ENCODE measurements at regions not wholly inside any gene's neighbourhood (a gene's known extent, or its start where the extent isn't known, plus 50 kb on each side); places are given as distances from the start of the nearest gene placed in this dataset.

DNA sequence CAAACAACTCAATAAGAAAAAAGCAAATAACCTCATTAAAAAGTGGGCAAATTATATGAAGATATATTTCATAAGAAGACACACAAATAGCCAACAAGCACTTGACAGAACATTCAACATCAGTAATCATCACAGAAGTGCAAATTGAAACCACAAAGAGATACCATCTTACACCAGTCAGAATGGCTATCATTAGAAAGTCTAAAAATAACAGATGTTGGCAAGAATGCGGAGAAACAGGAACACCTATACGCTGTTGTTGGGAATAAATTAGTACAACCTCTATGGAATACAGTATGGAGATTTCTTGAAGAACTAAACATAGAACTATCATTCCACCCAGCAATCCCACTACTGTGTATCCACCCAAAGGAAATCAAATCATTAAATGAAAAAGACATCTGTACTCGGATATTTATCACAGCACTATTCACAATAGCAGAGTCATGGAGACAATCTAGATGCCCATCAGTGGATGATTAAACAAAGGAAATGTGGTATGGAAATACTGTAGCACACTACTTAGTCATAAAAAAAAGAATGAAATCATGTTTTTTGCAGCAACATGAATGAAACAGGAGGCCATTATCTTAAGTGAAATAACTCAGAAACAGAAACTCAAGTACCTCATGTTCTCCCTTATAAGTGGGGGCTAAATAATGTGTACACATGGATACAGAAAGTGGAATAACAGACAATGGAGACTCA is 106.8 kb upstream of the FST start:
- H3K36me3 ChIP-seq (ENCODE audit: low read depth, low read length): no peaks in the 10 kb centered on the region
- intact Hi-C loops (cut with micrococcal nuclease): no loop called here
- H3K9me2 ChIP-seq (replicated peaks; ENCODE audit: low read length): no peaks in the 10 kb centered on the region
- no peaks in the 10 kb centered on the region for H4K20me1 ChIP-seq (ENCODE audit: low read length)
- peak overlapping the region; percentile 19 for H3K27ac ChIP-seq (ENCODE audit: low read length)
- peaks cover 3% of the 10 kb centered on the region for H3F3A ChIP-seq (ENCODE audit: low read length, unreplicated experiment)
- BruUV-seq (replicated peaks): no TSS peak
- ATAC-seq (no peak), DNase-seq (no peak)
- no peak overlapping the region for H3K9ac ChIP-seq (ENCODE audit: low read length)
- H3K4me1 ChIP-seq (ENCODE audit: insufficient read depth, low read length): peaks cover 18% of the 10 kb centered on the region
- POLR2A ChIA-PET (ENCODE audit: unreplicated experiment): no interaction called here
- H3K4me3 ChIP-seq (ENCODE audit: low read length): no peak overlapping the region
- TF ChIP-seq EZH2phosphoT487 (IDR thresholded peaks at IDR 0.05; ENCODE audit: borderline replicate concordance, low read length): no peak
- TF ChIP-seq, protein P1, sequence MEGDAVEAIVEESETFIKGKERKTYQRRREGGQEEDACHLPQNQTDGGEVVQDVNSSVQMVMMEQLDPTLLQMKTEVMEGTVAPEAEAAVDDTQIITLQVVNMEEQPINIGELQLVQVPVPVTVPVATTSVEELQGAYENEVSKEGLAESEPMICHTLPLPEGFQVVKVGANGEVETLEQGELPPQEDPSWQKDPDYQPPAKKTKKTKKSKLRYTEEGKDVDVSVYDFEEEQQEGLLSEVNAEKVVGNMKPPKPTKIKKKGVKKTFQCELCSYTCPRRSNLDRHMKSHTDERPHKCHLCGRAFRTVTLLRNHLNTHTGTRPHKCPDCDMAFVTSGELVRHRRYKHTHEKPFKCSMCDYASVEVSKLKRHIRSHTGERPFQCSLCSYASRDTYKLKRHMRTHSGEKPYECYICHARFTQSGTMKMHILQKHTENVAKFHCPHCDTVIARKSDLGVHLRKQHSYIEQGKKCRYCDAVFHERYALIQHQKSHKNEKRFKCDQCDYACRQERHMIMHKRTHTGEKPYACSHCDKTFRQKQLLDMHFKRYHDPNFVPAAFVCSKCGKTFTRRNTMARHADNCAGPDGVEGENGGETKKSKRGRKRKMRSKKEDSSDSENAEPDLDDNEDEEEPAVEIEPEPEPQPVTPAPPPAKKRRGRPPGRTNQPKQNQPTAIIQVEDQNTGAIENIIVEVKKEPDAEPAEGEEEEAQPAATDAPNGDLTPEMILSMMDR (conservative IDR thresholded peaks at IDR 0.05; ENCODE audit: low read depth, low read length): no peak
- no peak for TF ChIP-seq EZH2 (IDR thresholded peaks at IDR 0.05; ENCODE audit: low read length, unreplicated experiment)
- no peak overlapping the region for H2AFZ ChIP-seq (ENCODE audit: low read length)
- H3K4me2 ChIP-seq (ENCODE audit: low read length): no peak overlapping the region
- H3K79me2 ChIP-seq (ENCODE audit: low read length): no peaks in the 10 kb centered on the region
- H3K9me3 ChIP-seq (ENCODE audit: low read length): no peaks in the 10 kb centered on the region
- CTCF ChIA-PET: no interaction called here
- no peaks in the 10 kb centered on the region for H3K27me3 ChIP-seq (ENCODE audit: low read length)

DNA sequence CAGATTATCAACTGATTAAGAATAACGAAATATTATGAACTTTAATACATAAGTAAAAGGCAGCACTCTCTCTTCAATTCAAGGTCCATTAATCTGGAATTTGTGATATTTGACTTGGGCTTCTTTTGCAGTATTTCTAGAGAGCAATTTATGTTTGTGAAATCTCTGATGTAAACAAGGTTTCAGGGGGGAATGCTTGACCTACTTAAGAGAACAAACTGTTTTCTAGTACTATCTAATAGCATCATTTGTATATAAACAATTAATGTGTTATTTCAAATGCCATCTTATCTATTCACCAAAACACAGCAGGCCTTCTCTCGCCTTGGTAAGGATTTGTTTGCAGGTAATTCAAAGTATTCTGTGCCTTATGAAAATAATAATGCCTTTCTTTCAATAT is 103.6 kb upstream of the FST start:
- DNase-seq (no peak), ATAC-seq (no peak)
- Histone ChIP-seq H3F3A (ENCODE audit: low read length, unreplicated experiment) (no peaks in the 10 kb centered on the region), H3K27me3 (ENCODE audit: low read length) (no peaks in the 10 kb centered on the region), H3K4me3 (ENCODE audit: low read length) (no peak overlapping the region), H3K4me2 (ENCODE audit: low read length) (no peak overlapping the region), H3K9ac (ENCODE audit: low read length) (no peak overlapping the region), H3K36me3 (ENCODE audit: low read depth, low read length) (no peaks in the 10 kb centered on the region), H3K9me2 (replicated peaks; ENCODE audit: low read length) (no peaks in the 10 kb centered on the region), H3K79me2 (ENCODE audit: low read length) (no peaks in the 10 kb centered on the region), H3K9me3 (ENCODE audit: low read length) (no peaks in the 10 kb centered on the region), H3K4me1 (ENCODE audit: insufficient read depth, low read length) (peaks cover 13% of the 10 kb centered on the region), H2AFZ (ENCODE audit: low read length) (no peak overlapping the region), H4K20me1 (ENCODE audit: low read length) (no peaks in the 10 kb centered on the region), H3K27ac (ENCODE audit: low read length) (no peak overlapping the region)
- CTCF ChIA-PET: no interaction called here
- intact Hi-C loops (cut with micrococcal nuclease): no loop called here
- TF ChIP-seq EZH2 (IDR thresholded peaks at IDR 0.05; ENCODE audit: low read length, unreplicated experiment) (no peak), EZH2phosphoT487 (IDR thresholded peaks at IDR 0.05; ENCODE audit: borderline replicate concordance, low read length) (no peak)
- TF ChIP-seq, protein P1 (conservative IDR thresholded peaks at IDR 0.05; ENCODE audit: low read depth, low read length): no peak
- BruUV-seq (replicated peaks): no TSS peak
- POLR2A ChIA-PET (ENCODE audit: unreplicated experiment): no interaction called here

DNA sequence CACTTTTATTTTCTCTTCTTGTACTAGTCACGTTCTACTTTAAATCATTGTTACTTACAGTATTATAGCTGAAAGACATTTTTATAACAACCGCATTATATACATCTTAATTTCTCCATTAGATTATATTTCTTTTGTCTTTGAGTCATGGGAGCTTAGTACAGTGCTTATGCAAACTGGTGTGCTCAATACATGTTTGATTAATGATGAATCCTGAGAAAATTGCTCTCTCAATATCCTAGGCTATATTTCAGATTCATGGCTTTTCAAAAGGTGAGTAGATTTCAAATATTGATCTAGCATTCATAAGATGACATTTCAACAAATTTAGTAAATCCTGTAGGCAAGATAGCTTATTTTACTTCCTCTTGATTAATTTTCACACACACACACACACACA is 102.2 kb upstream of the FST start:
- Histone ChIP-seq H2AFZ (ENCODE audit: low read length) (no peak overlapping the region), H3K9me2 (replicated peaks; ENCODE audit: low read length) (no peaks in the 10 kb centered on the region), H3K4me3 (ENCODE audit: low read length) (no peak overlapping the region), H3K9ac (ENCODE audit: low read length) (peak overlapping the region; percentile 58; the same call in 1 of the 2 replicates), H3K4me1 (ENCODE audit: insufficient read depth, low read length) (peaks cover 13% of the 10 kb centered on the region), H3F3A (ENCODE audit: low read length, unreplicated experiment) (no peaks in the 10 kb centered on the region), H3K9me3 (ENCODE audit: low read length) (no peaks in the 10 kb centered on the region), H3K27me3 (ENCODE audit: low read length) (no peaks in the 10 kb centered on the region), H3K27ac (ENCODE audit: low read length) (peak overlapping the region; percentile 90), H4K20me1 (ENCODE audit: low read length) (no peaks in the 10 kb centered on the region), H3K36me3 (ENCODE audit: low read depth, low read length) (no peaks in the 10 kb centered on the region), H3K4me2 (ENCODE audit: low read length) (no peak overlapping the region; the same call in 1 of the 2 replicates), H3K79me2 (ENCODE audit: low read length) (no peaks in the 10 kb centered on the region)
- intact Hi-C loops (cut with micrococcal nuclease): no loop called here
- TF ChIP-seq EZH2 (IDR thresholded peaks at IDR 0.05; ENCODE audit: low read length, unreplicated experiment) (no peak), EZH2phosphoT487 (IDR thresholded peaks at IDR 0.05; ENCODE audit: borderline replicate concordance, low read length) (no peak)
- TF ChIP-seq, protein P1 (conservative IDR thresholded peaks at IDR 0.05; ENCODE audit: low read depth, low read length): no peak
- ChIA-PET CTCF (no interaction called here), POLR2A (ENCODE audit: unreplicated experiment) (no interaction called here)
- ATAC-seq (no peak; the same call in 1 of the 2 replicates), DNase-seq (no peak)
- BruUV-seq (replicated peaks): no TSS peak

All from PC-3 (cell line).